ENCODE measurements at regions not wholly inside any gene's neighbourhood (a gene's known extent, or its start where the extent isn't known, plus 50 kb on each side); places are given as distances from the start of the nearest gene placed in this dataset.

DNA sequence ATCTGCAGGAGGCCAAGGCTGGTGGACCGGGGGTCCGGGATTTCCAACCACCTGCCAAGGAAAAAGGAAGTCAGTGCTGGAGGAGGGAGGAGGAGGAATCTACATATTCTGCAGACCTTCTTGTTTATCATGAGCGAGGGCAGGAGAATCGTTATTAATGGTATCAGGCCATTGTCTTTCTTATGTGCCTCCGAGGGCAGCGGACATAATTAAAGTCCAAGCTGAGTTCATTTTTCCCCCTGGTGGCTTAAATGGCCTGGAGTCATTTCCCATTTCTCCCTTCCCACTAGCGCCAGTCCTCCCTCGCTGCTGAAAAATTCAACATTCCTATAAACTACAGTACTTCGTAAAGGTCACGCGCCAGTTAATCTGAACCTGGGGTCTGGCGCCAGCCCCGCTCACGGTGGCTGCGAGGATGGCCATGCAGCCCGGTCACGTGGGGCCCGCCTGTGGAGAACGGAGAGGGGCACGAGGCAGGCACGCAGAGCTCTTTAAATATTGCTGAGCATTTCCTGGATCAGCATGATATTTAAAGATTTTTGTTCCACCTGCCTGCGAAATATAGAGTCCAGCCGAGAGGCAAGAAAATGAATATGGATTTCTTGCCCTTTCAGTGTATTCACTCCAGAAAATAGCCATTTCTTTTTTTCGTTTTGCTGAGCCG, 85.2 kb upstream of the PCDH8 start:
- Histone ChIP-seq H3K9me3 (ENCODE audit: control extremely low read depth in 1 of 3, control insufficient read depth in 2 of 3, insufficient read depth in 1 of 3, low read length in 2 of 3) (no peaks in the 10 kb centered on the region), H3K4me2 (replicated peaks; ENCODE audit: low read depth, low read length, poor library complexity, severe bottlenecking) (no peak overlapping the region), H3K4me1 (ENCODE audit: control insufficient read depth in 2 of 2, insufficient read depth in 2 of 2, low read length in 2 of 2) (no peaks in the 10 kb centered on the region), H4K20me1 (ENCODE audit: control insufficient read depth, insufficient read depth, low read length, poor library complexity, severe bottlenecking) (no peaks in the 10 kb centered on the region), H3K27ac (ENCODE audit: low read length in 2 of 2) (no peak overlapping the region), H3K27me3 (replicated peaks in 1 of 4; ENCODE audit: control extremely low read depth in 1 of 4, control insufficient read depth in 3 of 4, insufficient read depth in 4 of 4, low read length in 3 of 4) (no peaks in the 10 kb centered on the region), H3K9ac (ENCODE audit: low read length) (no peak overlapping the region), H2AFZ (ENCODE audit: insufficient read depth, low read depth, low read length, poor library complexity, severe bottlenecking) (no peak overlapping the region), H3K36me3 (replicated peaks in 1 of 2; ENCODE audit: control extremely low read depth in 1 of 2, control insufficient read depth in 1 of 2, extremely low read depth in 1 of 2, insufficient read depth in 2 of 2, low read length in 1 of 2) (no peaks in the 10 kb centered on the region), H3K4me3 (ENCODE audit: control extremely low read depth in 1 of 5, extremely low read depth in 1 of 5, insufficient read depth in 1 of 5, low read depth in 2 of 5, low read length in 4 of 5) (no peak overlapping the region), H3K79me2 (ENCODE audit: control insufficient read depth, insufficient read depth, low read length) (no peaks in the 10 kb centered on the region)
- DNase-seq (no peak), ATAC-seq (ENCODE audit: low read depth) (no peak)
- WGBS (ENCODE audit: insufficient coverage) = 92% methylated on average over 24 of the region's 25 CpGs
- intact Hi-C loops (cut with micrococcal nuclease) = no loop called here
- Mint-ChIP-seq H3K4me3 (no peak overlapping the region), H3K9me3 (ENCODE audit: insufficient read depth) (no peaks in the 10 kb centered on the region), H3K27ac (no peak overlapping the region), H3K27me3 (peaks cover 3% of the 10 kb centered on the region), H3K4me1 (no peaks in the 10 kb centered on the region)
- CTCF ChIA-PET = no interaction called here
- POLR2A ChIA-PET = no interaction called here
- TF ChIP-seq, protein P1, sequence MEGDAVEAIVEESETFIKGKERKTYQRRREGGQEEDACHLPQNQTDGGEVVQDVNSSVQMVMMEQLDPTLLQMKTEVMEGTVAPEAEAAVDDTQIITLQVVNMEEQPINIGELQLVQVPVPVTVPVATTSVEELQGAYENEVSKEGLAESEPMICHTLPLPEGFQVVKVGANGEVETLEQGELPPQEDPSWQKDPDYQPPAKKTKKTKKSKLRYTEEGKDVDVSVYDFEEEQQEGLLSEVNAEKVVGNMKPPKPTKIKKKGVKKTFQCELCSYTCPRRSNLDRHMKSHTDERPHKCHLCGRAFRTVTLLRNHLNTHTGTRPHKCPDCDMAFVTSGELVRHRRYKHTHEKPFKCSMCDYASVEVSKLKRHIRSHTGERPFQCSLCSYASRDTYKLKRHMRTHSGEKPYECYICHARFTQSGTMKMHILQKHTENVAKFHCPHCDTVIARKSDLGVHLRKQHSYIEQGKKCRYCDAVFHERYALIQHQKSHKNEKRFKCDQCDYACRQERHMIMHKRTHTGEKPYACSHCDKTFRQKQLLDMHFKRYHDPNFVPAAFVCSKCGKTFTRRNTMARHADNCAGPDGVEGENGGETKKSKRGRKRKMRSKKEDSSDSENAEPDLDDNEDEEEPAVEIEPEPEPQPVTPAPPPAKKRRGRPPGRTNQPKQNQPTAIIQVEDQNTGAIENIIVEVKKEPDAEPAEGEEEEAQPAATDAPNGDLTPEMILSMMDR (IDR thresholded peaks at IDR 0.05) = no peak
- no peak for TF ChIP-seq EZH2 (IDR thresholded peaks at IDR 0.05; ENCODE audit: borderline replicate concordance, insufficient read depth, low read depth, low read length, poor library complexity, severe bottlenecking)

- WGBS (ENCODE audit: insufficient coverage) = 84% methylated on average over 6 of the region's 7 CpGs
- TF ChIP-seq, protein P1 (IDR thresholded peaks at IDR 0.05) = no peak
- TF ChIP-seq EZH2 (IDR thresholded peaks at IDR 0.05; ENCODE audit: borderline replicate concordance, insufficient read depth, low read depth, low read length, poor library complexity, severe bottlenecking) = no peak
- no peaks in the 10 kb centered on the region for H3K27me3 ChIP-seq (replicated peaks in 1 of 4; ENCODE audit: control extremely low read depth in 1 of 4, control insufficient read depth in 3 of 4, insufficient read depth in 4 of 4, low read length in 3 of 4)
Observed at GRCh38 chr13:52933099-52933498, 84.7 kb upstream of the PCDH8 start.

More at GRCh38 chr13:52933099-52933498, 84.7 kb upstream of the PCDH8 start:
- H3K27ac ChIP-seq (ENCODE audit: low read length in 2 of 2) = no peak overlapping the region
- H3K79me2 ChIP-seq (ENCODE audit: control insufficient read depth, insufficient read depth, low read length) = no peaks in the 10 kb centered on the region
- ChIA-PET POLR2A (no interaction called here), CTCF (no interaction called here)
- no peak overlapping the region for H3K4me2 ChIP-seq (replicated peaks; ENCODE audit: low read depth, low read length, poor library complexity, severe bottlenecking)
- ATAC-seq (ENCODE audit: low read depth) = no peak
- H4K20me1 ChIP-seq (ENCODE audit: control insufficient read depth, insufficient read depth, low read length, poor library complexity, severe bottlenecking) = no peaks in the 10 kb centered on the region
- H3K4me1 ChIP-seq (ENCODE audit: control insufficient read depth in 2 of 2, insufficient read depth in 2 of 2, low read length in 2 of 2) = no peaks in the 10 kb centered on the region
- H3K9me3 Mint-ChIP-seq (ENCODE audit: insufficient read depth) = no peaks in the 10 kb centered on the region
- no peaks in the 10 kb centered on the region for H3K36me3 ChIP-seq (replicated peaks in 1 of 2; ENCODE audit: control extremely low read depth in 1 of 2, control insufficient read depth in 1 of 2, extremely low read depth in 1 of 2, insufficient read depth in 2 of 2, low read length in 1 of 2)
- no peak overlapping the region for H3K4me3 Mint-ChIP-seq
- no peaks in the 10 kb centered on the region for H3K4me1 Mint-ChIP-seq
- peaks cover 9% of the 10 kb centered on the region for H3K27me3 Mint-ChIP-seq
- H3K4me3 ChIP-seq (ENCODE audit: control extremely low read depth in 1 of 5, extremely low read depth in 1 of 5, insufficient read depth in 1 of 5, low read depth in 2 of 5, low read length in 4 of 5) = no peak overlapping the region
- no peaks in the 10 kb centered on the region for H3K9me3 ChIP-seq (ENCODE audit: control extremely low read depth in 1 of 3, control insufficient read depth in 2 of 3, insufficient read depth in 1 of 3, low read length in 2 of 3)
- intact Hi-C loops (cut with micrococcal nuclease) = no loop called here
- no peak overlapping the region for H3K27ac Mint-ChIP-seq
- no peak for DNase-seq
- H3K9ac ChIP-seq (ENCODE audit: low read length) = no peak overlapping the region
- no peak overlapping the region for H2AFZ ChIP-seq (ENCODE audit: insufficient read depth, low read depth, low read length, poor library complexity, severe bottlenecking)
